Gastrocnemius medialis (tissue), 4 donors: ENCODE measurements at regions not wholly inside any gene's neighbourhood (a gene's known extent, or its start where the extent isn't known, plus 50 kb on each side); places are given as distances from the start of the nearest gene placed in this dataset.

Experiments
- ATAC-seq, 2 donors: fragments of 150-250 bp; one replicate each; pipeline ENCODE4 v1.9.1; 2016
- DNase-seq, 2 donors: peaks; one replicate each; pipeline ENCODE4 v3.0.0-alpha.2; 2019
- H3K27ac ChIP-seq, 4 donors: fragments of 200-600 bp; sonication (generic); 1 replicate in 1 of 4; 2 replicates in 3 of 4; pipeline ENCODE4 v1.5.1; 2016 to 2018; ENCODE audit warnings: mild to moderate bottlenecking in 2 of 4, moderate library complexity in 1 of 4
- H3K27me3 ChIP-seq, 3 donors: fragments of 200-600 bp; sonication (generic) in 2 of 3; 1 replicate in 1 of 3; 2 replicates in 2 of 3; pipeline versions ENCODE4 v1.5.1 to v1.6.0; 2016 to 2019; ENCODE audit warnings: mild to moderate bottlenecking in 1 of 3, moderate library complexity in 1 of 3
- H3K36me3 ChIP-seq, 2 donors: fragments of 200-600 bp; sonication (generic) in 1 of 2; one replicate each; pipeline ENCODE4 v1.5.1; 2017 to 2018
- H3K4me1 ChIP-seq, 2 donors: fragments of 200-600 bp; sonication (generic) in 1 of 2; one replicate each; pipeline ENCODE4 v1.5.1; 2016 to 2017; ENCODE audit warnings: mild to moderate bottlenecking in 2 of 2
- H3K4me3 ChIP-seq, 4 donors: fragments of 200-600 bp; sonication (generic) in 3 of 4; 1 replicate in 1 of 4; 2 replicates in 3 of 4; pipeline ENCODE4 v1.5.1; 2016 to 2019; ENCODE audit warnings: mild to moderate bottlenecking in 2 of 4
- H3K9me3 ChIP-seq, 3 donors: fragments of 200-600 bp; sonication (generic) in 2 of 3; 1 replicate in 1 of 3; 2 replicates in 2 of 3; pipeline ENCODE4 v1.5.1; 2016 to 2019
- CTCF ChIP-seq, 5 experiments: fragments of 450-650 bp in 3 of 5; fragments of 200-600 bp in 2 of 5; sonication (generic) in 2 of 5; IDR thresholded peaks in 4 of 5; conservative IDR thresholded peaks in 1 of 5; 1 replicate in 4 of 5; 2 replicates in 1 of 5; pipeline ENCODE4 v1.5.1; 2016 to 2019; ENCODE audit warnings: antibody characterized with exemption in 5 of 5, mild to moderate bottlenecking in 3 of 5, moderate library complexity in 3 of 5
- POLR2A ChIP-seq, 2 donors: fragments of 450-650 bp; IDR thresholded peaks; one replicate each; pipeline ENCODE4 v1.6.1; 2017; ENCODE audit warnings: antibody characterized with exemption in 2 of 2, mild to moderate bottlenecking in 2 of 2, moderate library complexity in 2 of 2
- in situ Hi-C, 4 donors: fragments of 200-750 bp; cut with MboI; loops; one replicate each; pipeline versions ENCODE4 v1.15.0 to v1.8.0; 2017; ENCODE audit warnings: low sequenced_read_pairs in 4 of 4
- intact Hi-C: fragments of 100-400 bp; cut with DNase I; formaldehyde crosslinking; loops from one replicate; pipeline ENCODE4 v1.15.1; 2023; ENCODE audit warnings: low total_unique reads

GRCh38 chr7:17010637-17011300 is 129.0 kb upstream of the AGR3 start:
- in situ Hi-C loops (no loop called here), intact Hi-C loops (no loop called here)
- ATAC-seq, result no peak
- Histone ChIP-seq H3K27me3 (no peaks in the 10 kb centered on the region), H3K9me3 (no peaks in the 10 kb centered on the region), H3K27ac (no peak overlapping the region), H3K4me1 (no peaks in the 10 kb centered on the region), H3K36me3 (no peaks in the 10 kb centered on the region), H3K4me3 (no peak overlapping the region)
- no peak for DNase-seq
- TF ChIP-seq POLR2A (IDR thresholded peaks at IDR 0.05), result no peak
- TF ChIP-seq CTCF (IDR thresholded peaks at IDR 0.05 in 4 of 5, conservative IDR thresholded peaks at IDR 0.05 in 1 of 5), result no peak

DNA sequence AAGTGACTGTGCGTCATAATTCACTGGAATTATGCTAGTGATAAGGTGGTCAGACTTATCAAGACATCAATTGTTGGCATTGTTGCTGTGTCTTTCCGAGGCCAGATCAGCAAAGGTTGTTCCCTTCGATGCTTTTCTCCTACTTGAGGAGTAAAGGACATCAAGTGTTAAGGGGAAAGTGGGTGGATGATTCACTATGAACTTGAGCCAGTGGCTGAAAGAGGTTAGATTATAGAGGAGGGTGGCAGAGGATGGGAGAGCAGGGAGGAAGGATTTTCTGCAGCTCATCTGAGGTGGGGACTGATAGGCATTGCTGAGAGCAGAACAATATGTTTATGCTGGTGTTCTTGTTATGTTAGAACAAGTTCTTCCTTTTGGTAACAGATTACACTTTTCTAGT is 131.4 kb upstream of the AGR3 start:
- Histone ChIP-seq H3K4me1 (no peaks in the 10 kb centered on the region), H3K27ac (no peak overlapping the region), H3K9me3 (no peaks in the 10 kb centered on the region), H3K4me3 (no peak overlapping the region), H3K36me3 (no peaks in the 10 kb centered on the region), H3K27me3 (no peaks in the 10 kb centered on the region)
- intact Hi-C loops (no loop called here), in situ Hi-C loops (no loop called here)
- ATAC-seq (no peak), DNase-seq (no peak)
- TF ChIP-seq POLR2A (IDR thresholded peaks at IDR 0.05) (no peak), CTCF (IDR thresholded peaks at IDR 0.05 in 4 of 5, conservative IDR thresholded peaks at IDR 0.05 in 1 of 5) (no peak)

DNA sequence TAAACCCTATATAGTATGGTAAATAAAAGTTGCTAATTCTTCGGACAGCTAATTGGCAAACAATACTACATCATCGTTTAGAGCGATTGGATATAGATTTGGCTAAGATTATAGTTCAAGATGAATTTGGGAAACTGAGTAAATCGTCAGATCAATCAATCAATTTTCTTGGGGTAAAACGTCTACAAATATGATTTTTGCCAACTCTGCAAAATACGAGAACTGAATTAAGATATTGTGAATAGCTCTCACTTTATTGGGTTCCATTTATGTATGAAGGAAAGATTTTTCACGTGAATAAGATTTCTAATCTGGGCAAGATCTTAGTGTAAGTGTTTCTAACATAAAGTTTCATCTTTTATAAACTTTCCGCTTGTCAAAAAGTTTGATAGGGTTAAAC is 132.9 kb upstream of the AGR3 start:
- DNase-seq (no peak), ATAC-seq (no peak)
- no peak overlapping the region for H3K27ac ChIP-seq
- in situ Hi-C loops, result no loop called here
- H3K9me3 ChIP-seq, result no peaks in the 10 kb centered on the region
- TF ChIP-seq CTCF (IDR thresholded peaks at IDR 0.05 in 4 of 5, conservative IDR thresholded peaks at IDR 0.05 in 1 of 5), result no peak
- TF ChIP-seq POLR2A (IDR thresholded peaks at IDR 0.05), result no peak
- H3K36me3 ChIP-seq, result no peaks in the 10 kb centered on the region
- intact Hi-C loops, result no loop called here
- no peaks in the 10 kb centered on the region for H3K4me1 ChIP-seq
- no peak overlapping the region for H3K4me3 ChIP-seq
- no peaks in the 10 kb centered on the region for H3K27me3 ChIP-seq

- H3K4me3 ChIP-seq, result no peak overlapping the region
- TF ChIP-seq CTCF (IDR thresholded peaks at IDR 0.05 in 4 of 5, conservative IDR thresholded peaks at IDR 0.05 in 1 of 5) (no peak), POLR2A (IDR thresholded peaks at IDR 0.05) (no peak)
- no peak overlapping the region for H3K27ac ChIP-seq
- no peaks in the 10 kb centered on the region for H3K9me3 ChIP-seq
- DNase-seq (no peak), ATAC-seq (no peak)
- in situ Hi-C loops, result no loop called here
- no peaks in the 10 kb centered on the region for H3K36me3 ChIP-seq
- intact Hi-C loops, result no loop called here
- H3K27me3 ChIP-seq, result no peaks in the 10 kb centered on the region
- no peaks in the 10 kb centered on the region for H3K4me1 ChIP-seq
Observed at GRCh38 chr7:17015598-17016031, 133.8 kb upstream of the AGR3 start.
